IMR-90 (cell line): ENCODE measurements at regions not wholly inside any gene's neighbourhood (a gene's known extent, or its start where the extent isn't known, plus 50 kb on each side); places are given as distances from the start of the nearest gene placed in this dataset.

Source experiments
- ATAC-seq: fragments of 200-7000 bp; cut with Tn5 transposase; 2 replicates; pipeline ENCODE4 v1.9.1; 2020; ENCODE audit warnings: low read depth, mild to moderate bottlenecking, moderate library complexity
- BruUV-seq: library from RNA; stranded (reverse); fragments of 400-500 nt; replicated peaks from 2 replicates; lab custom pipeline; 2021; lab: Mats Ljungman, UMichigan
- CTCF ChIA-PET: fragments of 300-600 bp; formaldehyde crosslinking; extraction: SDS; loops from one replicate; lab custom pipeline; 2021; ENCODE audit warnings: antibody characterized with exemption; lab: Yijun Ruan, JAX
- POLR2A ChIA-PET: fragments of 300-600 bp; sonication (Branson Sonifier 250); formaldehyde crosslinking; loops from one replicate; lab custom pipeline; 2022; ENCODE audit warnings: antibody characterized with exemption; ENCODE audit not compliant: unreplicated experiment; lab: Charles Lee
- DNase-seq: peaks from one replicate; pipeline ENCODE4 v3.0.0; 2013
- H2AFZ ChIP-seq: replicated peaks from 2 replicates; pipeline ENCODE3; 2013; ENCODE audit warnings: low read length, mild to moderate bottlenecking; ENCODE audit not compliant: poor library complexity
- H2AK5ac ChIP-seq: 2 replicates; pipeline ENCODE4 v1.6.1; 2013; ENCODE audit warnings: low read depth, low read length, inconsistent platforms
- H2AK9ac ChIP-seq: replicated peaks from 2 replicates; pipeline ENCODE3; 2013; ENCODE audit warnings: mild to moderate bottlenecking, low read depth, low read length, moderate library complexity; ENCODE audit not compliant: poor library complexity
- H2BK120ac ChIP-seq: 2 replicates; pipeline ENCODE4 v1.6.1; 2013; ENCODE audit warnings: low read depth, low read length, inconsistent platforms
- H2BK15ac ChIP-seq: 3 replicates; pipeline ENCODE4 v1.6.1; 2013; ENCODE audit warnings: low read depth, low read length, inconsistent platforms
- H2BK20ac ChIP-seq: 2 replicates; pipeline ENCODE4 v1.6.1; 2013; ENCODE audit warnings: low read depth, mild to moderate bottlenecking, inconsistent platforms, low read length, moderate library complexity
- H2BK5ac ChIP-seq: 2 replicates; pipeline ENCODE4 v1.6.1; 2013; ENCODE audit warnings: mild to moderate bottlenecking, low read depth, low read length, inconsistent platforms; ENCODE audit not compliant: poor library complexity, severe bottlenecking
- H3K14ac ChIP-seq: replicated peaks from 2 replicates; pipeline ENCODE4 v1.6.1; 2013; ENCODE audit warnings: low read depth, low read length, inconsistent platforms
- H3K18ac ChIP-seq: 2 replicates; pipeline ENCODE4 v1.6.1; 2013; ENCODE audit warnings: low read depth, low read length, control low read depth
- H3K23ac ChIP-seq: 2 replicates; pipeline ENCODE4 v1.6.1; 2013; ENCODE audit warnings: low read depth, low read length, inconsistent platforms
- H3K27ac ChIP-seq: 2 replicates; pipeline ENCODE4 v1.5.1; 2013; ENCODE audit warnings: mild to moderate bottlenecking, control low read depth, low read length; ENCODE audit not compliant: insufficient read depth
- H3K27me3 ChIP-seq: 2 replicates; pipeline ENCODE4 v1.6.1; 2013; ENCODE audit warnings: low read length; ENCODE audit not compliant: control insufficient read depth, insufficient read depth
- H3K36me3 ChIP-seq: 2 replicates; pipeline ENCODE4 v1.6.1; 2013; ENCODE audit warnings: low read length, mixed read lengths; ENCODE audit not compliant: control insufficient read depth, insufficient read depth
- H3K4ac ChIP-seq: 2 replicates; pipeline ENCODE4 v1.6.1; 2013; ENCODE audit warnings: low read depth, low read length, inconsistent platforms
- H3K4me1 ChIP-seq: 2 replicates; pipeline ENCODE4 v1.6.1; 2013; ENCODE audit warnings: low read length, mixed read lengths; ENCODE audit not compliant: control insufficient read depth, insufficient read depth
- H3K4me2 ChIP-seq: 2 replicates; pipeline ENCODE4 v1.6.1; 2013; ENCODE audit warnings: low read depth, mild to moderate bottlenecking, control low read depth, low read length, moderate library complexity
- H3K4me3 ChIP-seq: 2 replicates; pipeline ENCODE4 v1.5.1; 2013; ENCODE audit warnings: low read depth, mild to moderate bottlenecking, control low read depth, low read length, moderate library complexity; ENCODE audit not compliant: insufficient read depth
- H3K56ac ChIP-seq: 2 replicates; pipeline ENCODE4 v1.6.1; 2013; ENCODE audit warnings: low read length, inconsistent platforms; ENCODE audit not compliant: insufficient read depth; ENCODE audit errors: extremely low read depth
- H3K79me1 ChIP-seq, 2 experiments: 2 replicates each; pipeline ENCODE4 v1.6.1; 2013; ENCODE audit warnings: low read length in 2 of 2, inconsistent platforms in 1 of 2, low read depth in 1 of 2
- H3K9ac ChIP-seq: 2 replicates; pipeline ENCODE4 v1.6.1; 2013; ENCODE audit warnings: low read depth, low read length, control low read depth
- H3K9me1 ChIP-seq: 2 replicates; pipeline ENCODE4 v1.6.1; 2013; ENCODE audit warnings: low read length, inconsistent platforms; ENCODE audit not compliant: insufficient read depth
- H3K9me3 ChIP-seq: 2 replicates; pipeline ENCODE4 v1.6.1; 2013; ENCODE audit warnings: low read length; ENCODE audit not compliant: control insufficient read depth, insufficient read depth
- H4K20me1 ChIP-seq: 2 replicates; pipeline ENCODE4 v1.6.1; 2013; ENCODE audit warnings: low read length, inconsistent platforms; ENCODE audit not compliant: insufficient read depth
- H4K5ac ChIP-seq: 2 replicates; pipeline ENCODE4 v1.6.1; 2013; ENCODE audit warnings: mild to moderate bottlenecking, low read depth, low read length, control low read depth
- H4K8ac ChIP-seq, 2 experiments: 2 replicates each; pipeline ENCODE4 v1.6.1; 2013; ENCODE audit warnings: low read depth in 2 of 2, low read length in 2 of 2, control low read depth in 1 of 2, inconsistent platforms in 1 of 2
- H4K91ac ChIP-seq: 2 replicates; pipeline ENCODE4 v1.6.1; 2013; ENCODE audit warnings: low read depth, low read length, inconsistent platforms; ENCODE audit not compliant: insufficient read depth
- ELK1 ChIP-seq: fragments of 150-350 bp; IDR thresholded peaks from 2 replicates; pipeline ENCODE4 v1.6.1; 2016; ENCODE audit warnings: low read depth, mild to moderate bottlenecking, low read length, moderate library complexity, borderline replicate concordance
- SMC3 ChIP-seq: fragments of 150-350 bp; IDR thresholded peaks from 2 replicates; pipeline ENCODE4 v1.6.1; 2016; ENCODE audit warnings: low read depth, mild to moderate bottlenecking, antibody characterized with exemption, low read length, moderate library complexity
- WGBS, 2 experiments: methylation state at CpG; one replicate each; pipeline versions ENCODE4 v1.1.5 to v1.1.7; 2013; ENCODE audit warnings: missing lambda C conversion rate in 2 of 2; ENCODE audit not compliant: insufficient read length in 1 of 2; ENCODE audit errors: extremely low coverage in 2 of 2; 5-methylcytosine and 5-hydroxymethylcytosine counted together
- dilution Hi-C: fragments of 300-500 bp; cut with HindIII; formaldehyde crosslinking; loops from one replicate; pipeline ENCODE4 v1.14.3; 2018; ENCODE audit warnings: low sequenced_read_pairs; ENCODE audit not compliant: unreplicated experiment
- in situ Hi-C: fragments of 300-500 bp; cut with MboI; formaldehyde crosslinking; loops from 3 replicates; pipeline ENCODE4 v1.14.3; 2019; ENCODE audit warnings: low sequenced_read_pairs, inconsistent platforms, mixed read lengths
- intact Hi-C: fragments of 100-400 bp; cut with micrococcal nuclease; formaldehyde crosslinking; loops from 2 replicates; pipeline ENCODE4 v1.10.0; 2022

DNA sequence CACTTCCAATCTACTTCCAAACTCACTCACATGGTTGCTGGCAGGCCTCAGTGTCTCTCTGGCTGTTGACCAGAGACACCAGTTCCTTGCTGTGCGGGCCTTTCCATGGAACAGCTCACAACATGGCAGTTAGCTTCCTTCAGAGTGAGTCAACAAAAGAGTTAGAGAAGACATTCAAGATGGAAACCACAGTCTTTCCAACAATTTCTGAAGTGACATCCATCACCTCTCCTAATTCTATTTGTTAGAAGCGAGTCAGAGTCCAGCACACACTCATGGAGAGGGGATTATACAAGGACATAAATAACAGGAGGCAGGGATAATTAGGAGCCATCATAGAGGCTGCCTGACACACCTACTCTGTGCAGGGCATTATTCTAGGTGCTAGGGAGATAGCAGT is 62.5 kb upstream of the TMEM164 start:
- H3K27me3 ChIP-seq: peaks cover 21% of the 10 kb centered on the region
- H3K56ac ChIP-seq: no peak overlapping the region
- H4K8ac ChIP-seq: no peak overlapping the region
- ChIA-PET POLR2A (no interaction called here), CTCF (no interaction called here)
- no peaks in the 10 kb centered on the region for H4K20me1 ChIP-seq
- no peak overlapping the region for H4K91ac ChIP-seq
- H3K23ac ChIP-seq: no peak overlapping the region
- H3K9me3 ChIP-seq: no peaks in the 10 kb centered on the region
- no peak overlapping the region for H2BK15ac ChIP-seq
- H2BK120ac ChIP-seq: no peak overlapping the region
- H3K4me2 ChIP-seq: no peak overlapping the region
- H4K5ac ChIP-seq: no peak overlapping the region
- dilution Hi-C loops (no loop called here), intact Hi-C loops (no loop called here), in situ Hi-C loops (no loop called here)
- H2AK5ac ChIP-seq: no peak overlapping the region
- BruUV-seq: no TSS peak
- WGBS, 2 experiments: no CpG with 5 or more reads among the region's 2 CpGs
- no peak overlapping the region for H2BK5ac ChIP-seq
- H3K27ac ChIP-seq: no peak overlapping the region
- no peak overlapping the region for H2BK20ac ChIP-seq
- no peak for DNase-seq
- no peaks in the 10 kb centered on the region for H3K9me1 ChIP-seq
- no peaks in the 10 kb centered on the region for H3K4me1 ChIP-seq
- H2AFZ ChIP-seq: no peak overlapping the region
- H3K14ac ChIP-seq: no peak overlapping the region
- no peak overlapping the region for H3K4me3 ChIP-seq
- no peak overlapping the region for H2AK9ac ChIP-seq
- no peak overlapping the region for H3K4ac ChIP-seq
- no peaks in the 10 kb centered on the region for H3K79me1 ChIP-seq
- no peak overlapping the region for H3K9ac ChIP-seq
- TF ChIP-seq SMC3: no peak
- no peak for TF ChIP-seq ELK1
- no peak overlapping the region for H3K18ac ChIP-seq
- no peak for ATAC-seq
- no peaks in the 10 kb centered on the region for H3K36me3 ChIP-seq
